Common myeloid progenitor, CD34-positive (primary cell): ENCODE measurements at regions not wholly inside any gene's neighbourhood (a gene's known extent, or its start where the extent isn't known, plus 50 kb on each side); places are given as distances from the start of the nearest gene placed in this dataset.

Experiments
- CTCF ChIA-PET: fragments of 350-600 bp; sonication (Branson Sonifier 250); formaldehyde crosslinking; loops from one replicate; lab custom pipeline; 2021; ENCODE audit warnings: antibody characterized with exemption; lab: Charles Lee
- POLR2A ChIA-PET: fragments of 350-600 bp; sonication (Branson Sonifier 250); formaldehyde crosslinking; loops from one replicate; lab custom pipeline; 2021; ENCODE audit warnings: antibody characterized with exemption; lab: Charles Lee
- DNase-seq, 3 donors: peaks; one replicate each; pipeline versions ENCODE4 v3.0.0 to v3.0.0-alpha.2; 2013
- H3K27ac ChIP-seq, 2 experiments: 1 replicate in 1 of 2; 2 replicates in 1 of 2; pipeline ENCODE4 v1.7.0; 2013; ENCODE audit warnings: inconsistent platforms in 2 of 2, low read length in 2 of 2, mild to moderate bottlenecking in 2 of 2, low read depth in 1 of 2, moderate library complexity in 1 of 2; ENCODE audit not compliant: severe bottlenecking in 2 of 2, insufficient read depth in 1 of 2, poor library complexity in 1 of 2
- H3K27me3 ChIP-seq, 5 experiments: replicated peaks in 2 of 5; 1 replicate in 3 of 5; 2 replicates in 2 of 5; pipeline versions ENCODE4 v1.6.1 to v1.7.0; 2013; ENCODE audit warnings: low read length in 4 of 5, mild to moderate bottlenecking in 2 of 5, moderate library complexity in 2 of 5, inconsistent platforms in 1 of 5; ENCODE audit not compliant: insufficient read depth in 5 of 5, control insufficient read depth in 4 of 5
- H3K36me3 ChIP-seq, 4 experiments: 1 replicate in 2 of 4; 2 replicates in 2 of 4; pipeline versions ENCODE4 v1.6.1 to v1.7.0; 2013; ENCODE audit warnings: low read length in 3 of 4, control low read depth in 1 of 4, mild to moderate bottlenecking in 1 of 4; ENCODE audit not compliant: control insufficient read depth in 4 of 4, insufficient read depth in 4 of 4
- H3K4me1 ChIP-seq, 4 experiments: 1 replicate in 3 of 4; 2 replicates in 1 of 4; pipeline versions ENCODE4 v1.6.1 to v1.7.1; 2013; ENCODE audit warnings: low read length in 3 of 4, mild to moderate bottlenecking in 3 of 4, control low read depth in 1 of 4, inconsistent platforms in 1 of 4, moderate library complexity in 1 of 4; ENCODE audit not compliant: control insufficient read depth in 4 of 4, insufficient read depth in 4 of 4; ENCODE audit errors: control extremely low read depth in 1 of 4
- H3K4me3 ChIP-seq, 7 experiments: 1 replicate in 4 of 7; 2 replicates in 3 of 7; pipeline versions ENCODE4 v1.5.1 to v1.7.0; 2013; ENCODE audit warnings: mild to moderate bottlenecking in 7 of 7, low read length in 6 of 7, moderate library complexity in 6 of 7, inconsistent platforms in 2 of 7, low read depth in 2 of 7, control low read depth in 1 of 7; ENCODE audit not compliant: insufficient read depth in 4 of 7, control insufficient read depth in 1 of 7; ENCODE audit errors: extremely low read depth in 1 of 7
- H3K9me3 ChIP-seq, 5 experiments: 1 replicate in 4 of 5; 2 replicates in 1 of 5; pipeline versions ENCODE4 v1.6.1 to v1.7.1; 2013; ENCODE audit warnings: low read length in 4 of 5, mild to moderate bottlenecking in 2 of 5, inconsistent platforms in 1 of 5, low read depth in 1 of 5, moderate library complexity in 1 of 5; ENCODE audit not compliant: control insufficient read depth in 4 of 5, insufficient read depth in 2 of 5; ENCODE audit errors: control extremely low read depth in 1 of 5
- WGBS: methylation state at CpG from one replicate; pipeline ENCODE4 v1.1.5; 2013; ENCODE audit not compliant: insufficient coverage; 5-methylcytosine and 5-hydroxymethylcytosine counted together

DNA sequence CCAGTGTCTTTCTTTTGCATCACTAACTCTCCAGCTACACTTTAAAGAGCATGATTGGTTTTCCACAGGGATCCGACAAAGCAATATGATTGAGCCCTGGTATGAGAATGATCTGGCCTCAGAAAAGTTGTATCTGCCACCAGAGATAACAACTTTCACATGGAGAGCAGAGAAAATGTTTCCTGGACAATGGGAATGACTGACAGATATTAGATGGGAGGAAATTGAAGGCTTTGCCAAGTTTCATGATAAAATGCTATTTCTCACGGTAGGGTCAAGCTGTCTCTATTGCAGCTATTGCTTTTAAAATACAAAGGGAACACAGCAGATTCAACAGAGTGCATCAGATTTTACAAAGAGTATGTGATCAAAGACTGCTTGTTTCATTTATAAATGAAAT lies 56.4 kb upstream of the GLIS3 start:
- no peak for DNase-seq
- POLR2A ChIA-PET, result no interaction called here
- Histone ChIP-seq H3K27me3 (peaks cover 0 to 4% (median 2%) of the 10 kb centered on the region in 5 experiments), H3K36me3 (no peaks in the 10 kb centered on the region), H3K9me3 (no peaks in the 10 kb centered on the region), H3K4me1 (no peaks in the 10 kb centered on the region), H3K4me3 (no peak overlapping the region), H3K27ac (no peak overlapping the region)
- 70% methylated on average over 2 of the region's 2 CpGs for WGBS
- CTCF ChIA-PET, result interaction anchor here (1.2 kb wide), 2 partner anchors 11 to 41 kb away, joined by 3 read pairs; no protein-coding TSS in a partner anchor

GRCh38 chr9:4353236-4353635 lies 53.4 kb upstream of the GLIS3 start:
- CTCF ChIA-PET, result interaction anchor here (0.7 to 1.5 kb wide), 2 partner anchors 14 to 28 kb away, joined by 3 read pairs; no protein-coding TSS in a partner anchor
- no peak overlapping the region for H3K27ac ChIP-seq
- DNase-seq, result no peak
- no peaks in the 10 kb centered on the region for H3K27me3 ChIP-seq
- POLR2A ChIA-PET, result no interaction called here
- H3K9me3 ChIP-seq, result no peaks in the 10 kb centered on the region
- H3K4me1 ChIP-seq, result no peaks in the 10 kb centered on the region
- no peaks in the 10 kb centered on the region for H3K36me3 ChIP-seq
- 97% methylated on average over 2 of the region's 3 CpGs for WGBS
- no peak overlapping the region for H3K4me3 ChIP-seq

- no peak overlapping the region for H3K27ac ChIP-seq
- no peak overlapping the region for H3K4me3 ChIP-seq
- H3K36me3 ChIP-seq, result no peaks in the 10 kb centered on the region
- whole genome bisulfite sequencing, result 96% methylated on average over 7 of the region's 9 CpGs
- ChIA-PET CTCF (interaction anchor here (1.1 kb wide), 1 partner anchor 34 kb away, joined by 3 read pairs; no protein-coding TSS in a partner anchor), POLR2A (no interaction called here)
- no peak for DNase-seq
- peaks cover 0 to 3% (median 0%) of the 10 kb centered on the region in 5 experiments for H3K27me3 ChIP-seq
- no peaks in the 10 kb centered on the region for H3K4me1 ChIP-seq
- no peaks in the 10 kb centered on the region for H3K9me3 ChIP-seq
Observed at GRCh38 chr9:4349816-4350418, 50.0 kb upstream of the GLIS3 start.
